ENCODE measurements at regions not wholly inside any gene's neighbourhood (a gene's known extent, or its start where the extent isn't known, plus 50 kb on each side); places are given as distances from the start of the nearest gene placed in this dataset.

DNA sequence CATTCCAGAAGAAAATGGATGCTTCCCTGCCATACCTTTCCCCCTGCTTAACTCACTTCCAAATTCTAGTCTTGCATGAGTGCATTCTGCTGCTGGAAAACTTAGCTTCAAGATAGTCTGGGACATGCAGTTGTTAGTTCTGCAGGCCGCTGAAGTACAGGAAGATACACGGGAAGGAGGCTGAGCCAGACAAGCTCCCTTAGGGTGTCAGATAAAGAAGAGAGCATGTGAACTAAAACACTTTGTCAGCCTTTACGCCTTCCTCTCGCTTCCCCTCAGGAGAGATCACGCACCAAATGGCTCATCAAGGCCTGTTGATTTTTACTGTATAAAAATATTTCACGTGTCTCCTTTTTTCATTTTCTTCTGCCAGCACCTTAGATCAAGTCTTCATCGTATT is 420.7 kb downstream of the INSC start:
- Histone ChIP-seq H4K20me1 (ENCODE audit: insufficient read depth, low read depth, low read length) (no peaks in the 10 kb centered on the region), H3K4me3 (ENCODE audit: low read length) (no peak overlapping the region), H3K27ac (ENCODE audit: low read length) (no peak overlapping the region), H2AFZ (ENCODE audit: low read length) (no peak overlapping the region), H3K27me3 (ENCODE audit: low read length) (no peaks in the 10 kb centered on the region; the same call in 1 of the 2 replicates), H3K9me3 (ENCODE audit: low read length) (no peaks in the 10 kb centered on the region), H3K9ac (ENCODE audit: low read length) (no peak overlapping the region), H3K36me3 (ENCODE audit: insufficient read depth, low read length) (no peaks in the 10 kb centered on the region), H3K9me2 (replicated peaks; ENCODE audit: insufficient read depth, low read length) (no peaks in the 10 kb centered on the region), H3K79me2 (ENCODE audit: low read length) (no peaks in the 10 kb centered on the region), H3K4me1 (ENCODE audit: low read length) (no peaks in the 10 kb centered on the region; the same call in 1 of the 2 replicates), H3K4me2 (ENCODE audit: low read depth, low read length, poor library complexity, severe bottlenecking) (no peak overlapping the region)
- DNase-seq: no peak

DNA sequence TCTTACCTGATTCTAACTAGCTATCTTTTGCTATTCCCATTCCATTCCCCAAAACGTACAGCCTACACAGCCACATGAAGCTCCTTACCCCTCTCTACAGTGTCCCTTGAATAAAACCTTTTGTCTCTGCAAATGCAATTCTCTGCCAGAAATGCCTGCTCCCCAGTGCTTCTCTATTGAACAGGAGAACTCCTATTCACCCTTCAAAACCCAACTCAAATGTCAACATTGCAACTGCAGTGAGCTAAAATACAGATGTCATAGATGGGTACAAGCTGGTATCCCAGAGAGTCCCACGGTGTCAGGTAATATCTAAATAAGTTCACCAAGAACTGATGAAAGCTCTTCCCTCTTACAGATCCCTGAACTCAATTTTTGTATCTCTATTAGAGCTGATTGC is 421.7 kb downstream of the INSC start:
- Histone ChIP-seq H4K20me1 (ENCODE audit: insufficient read depth, low read depth, low read length) (no peaks in the 10 kb centered on the region), H3K79me2 (ENCODE audit: low read length) (no peaks in the 10 kb centered on the region), H3K9ac (ENCODE audit: low read length) (no peak overlapping the region), H3K4me1 (ENCODE audit: low read length) (no peaks in the 10 kb centered on the region; the same call in 1 of the 2 replicates), H3K36me3 (ENCODE audit: insufficient read depth, low read length) (no peaks in the 10 kb centered on the region), H3K27me3 (ENCODE audit: low read length) (no peaks in the 10 kb centered on the region; the same call in 1 of the 2 replicates), H3K9me2 (replicated peaks; ENCODE audit: insufficient read depth, low read length) (no peaks in the 10 kb centered on the region), H3K9me3 (ENCODE audit: low read length) (no peaks in the 10 kb centered on the region), H3K4me2 (ENCODE audit: low read depth, low read length, poor library complexity, severe bottlenecking) (no peak overlapping the region), H3K27ac (ENCODE audit: low read length) (no peak overlapping the region), H3K4me3 (ENCODE audit: low read length) (no peak overlapping the region), H2AFZ (ENCODE audit: low read length) (no peak overlapping the region)
- no peak for DNase-seq

DNA sequence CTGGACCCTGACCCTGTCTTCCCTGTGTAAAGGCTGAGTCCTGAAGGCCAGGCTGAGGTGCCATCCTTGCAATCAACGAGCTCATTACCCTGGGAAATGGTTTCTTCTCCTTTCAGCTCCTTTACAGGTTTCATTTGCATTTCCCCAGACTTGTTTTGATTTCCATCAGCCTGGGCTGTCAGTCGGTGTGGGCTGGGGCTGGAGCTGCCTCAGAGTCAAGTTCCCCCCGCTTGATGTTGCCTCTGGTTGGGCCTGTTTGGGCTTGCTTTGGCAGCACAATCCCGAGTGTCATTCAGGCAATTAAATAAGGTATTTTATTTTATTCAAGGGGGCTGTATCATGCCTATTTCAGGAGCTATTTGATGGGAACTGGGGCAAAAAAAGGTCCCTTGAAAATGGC is 424.9 kb downstream of the INSC start:
- Histone ChIP-seq H4K20me1 (ENCODE audit: insufficient read depth, low read depth, low read length) (no peaks in the 10 kb centered on the region), H3K4me1 (ENCODE audit: low read length) (no peaks in the 10 kb centered on the region; the same call in 1 of the 2 replicates), H2AFZ (ENCODE audit: low read length) (no peak overlapping the region), H3K79me2 (ENCODE audit: low read length) (no peaks in the 10 kb centered on the region), H3K9ac (ENCODE audit: low read length) (no peak overlapping the region), H3K27me3 (ENCODE audit: low read length) (no peaks in the 10 kb centered on the region), H3K4me2 (ENCODE audit: low read depth, low read length, poor library complexity, severe bottlenecking) (no peak overlapping the region), H3K27ac (ENCODE audit: low read length) (no peak overlapping the region), H3K9me3 (ENCODE audit: low read length) (no peaks in the 10 kb centered on the region), H3K4me3 (ENCODE audit: low read length) (no peak overlapping the region), H3K36me3 (ENCODE audit: insufficient read depth, low read length) (no peaks in the 10 kb centered on the region), H3K9me2 (replicated peaks; ENCODE audit: insufficient read depth, low read length) (no peaks in the 10 kb centered on the region)
- no peak for DNase-seq

DNA sequence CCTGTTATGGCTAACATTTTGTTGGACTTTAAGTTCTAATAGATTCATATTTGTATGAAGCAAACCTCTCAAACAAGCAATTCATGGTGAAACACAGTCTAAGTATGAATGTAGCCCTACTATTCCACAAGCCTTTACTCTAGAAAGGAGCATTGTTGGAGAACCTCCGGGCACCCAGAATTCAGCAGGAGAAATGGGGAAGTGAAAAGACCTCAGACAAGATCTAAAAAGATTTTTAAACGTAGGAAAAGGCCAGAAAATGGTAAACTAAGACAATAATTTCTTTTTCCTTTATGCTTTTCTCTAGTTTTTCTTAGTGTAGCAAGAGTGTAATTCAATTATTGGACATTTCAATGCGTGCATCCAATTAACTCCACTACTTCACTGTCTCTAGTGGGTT is 426.4 kb downstream of the INSC start:
- Histone ChIP-seq H3K9me2 (replicated peaks; ENCODE audit: insufficient read depth, low read length) (no peaks in the 10 kb centered on the region), H3K36me3 (ENCODE audit: insufficient read depth, low read length) (no peaks in the 10 kb centered on the region), H3K9me3 (ENCODE audit: low read length) (no peaks in the 10 kb centered on the region), H3K27me3 (ENCODE audit: low read length) (no peaks in the 10 kb centered on the region), H3K9ac (ENCODE audit: low read length) (no peak overlapping the region), H2AFZ (ENCODE audit: low read length) (no peak overlapping the region), H3K4me2 (ENCODE audit: low read depth, low read length, poor library complexity, severe bottlenecking) (no peak overlapping the region), H3K4me3 (ENCODE audit: low read length) (no peak overlapping the region), H4K20me1 (ENCODE audit: insufficient read depth, low read depth, low read length) (no peaks in the 10 kb centered on the region), H3K79me2 (ENCODE audit: low read length) (no peaks in the 10 kb centered on the region), H3K4me1 (ENCODE audit: low read length) (no peaks in the 10 kb centered on the region; the same call in 1 of the 2 replicates), H3K27ac (ENCODE audit: low read length) (no peak overlapping the region)
- no peak for DNase-seq

DNA sequence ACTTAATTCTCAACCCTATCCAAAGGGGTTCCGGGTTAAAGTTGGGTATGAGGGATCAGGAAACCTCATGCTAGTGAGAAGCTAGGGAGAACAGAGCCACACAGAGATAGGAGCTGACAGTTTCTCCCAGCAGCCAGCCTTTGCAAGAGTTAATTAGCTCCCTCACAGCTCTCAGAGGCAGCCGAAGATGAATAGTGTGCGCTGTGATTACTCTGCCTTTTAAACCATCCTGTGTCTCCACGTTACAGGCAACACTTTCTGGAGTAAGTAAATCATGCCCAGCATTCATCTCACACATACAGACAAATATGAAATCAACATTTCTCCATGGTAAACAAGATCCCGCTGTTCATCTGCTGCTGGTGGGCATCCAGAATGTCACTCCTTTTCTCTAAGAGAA is 429.6 kb downstream of the INSC start:
- no peak overlapping the region for H3K4me2 ChIP-seq (ENCODE audit: low read depth, low read length, poor library complexity, severe bottlenecking)
- H3K27me3 ChIP-seq (ENCODE audit: low read length): no peaks in the 10 kb centered on the region
- no peaks in the 10 kb centered on the region for H4K20me1 ChIP-seq (ENCODE audit: insufficient read depth, low read depth, low read length)
- no peaks in the 10 kb centered on the region for H3K9me3 ChIP-seq (ENCODE audit: low read length)
- H3K9me2 ChIP-seq (replicated peaks; ENCODE audit: insufficient read depth, low read length): no peaks in the 10 kb centered on the region
- no peak for DNase-seq
- H3K4me1 ChIP-seq (ENCODE audit: low read length): no peaks in the 10 kb centered on the region; the same call in 1 of the 2 replicates
- no peak overlapping the region for H2AFZ ChIP-seq (ENCODE audit: low read length)
- no peaks in the 10 kb centered on the region for H3K36me3 ChIP-seq (ENCODE audit: insufficient read depth, low read length)
- H3K27ac ChIP-seq (ENCODE audit: low read length): no peak overlapping the region
- H3K4me3 ChIP-seq (ENCODE audit: low read length): no peak overlapping the region
- H3K9ac ChIP-seq (ENCODE audit: low read length): no peak overlapping the region
- H3K79me2 ChIP-seq (ENCODE audit: low read length): no peaks in the 10 kb centered on the region

DNA sequence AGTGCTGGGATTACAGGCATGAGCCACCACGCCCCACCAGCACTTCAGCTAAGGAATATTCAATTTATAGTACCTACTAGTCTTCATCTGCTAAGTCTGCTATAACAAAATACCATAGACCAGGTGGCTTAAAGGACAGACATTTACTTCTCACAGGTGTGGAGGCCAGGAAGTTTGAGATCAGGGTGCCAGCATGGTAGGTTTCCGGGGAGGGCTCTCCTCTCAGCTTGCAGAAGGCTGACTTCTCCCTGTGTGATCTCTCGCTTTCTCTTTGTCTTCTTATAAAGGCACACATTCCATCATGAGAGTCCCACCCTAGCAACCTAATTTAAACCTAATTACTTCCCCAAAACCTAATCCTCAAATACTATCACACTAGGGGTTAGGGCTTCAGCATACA is 433.0 kb downstream of the INSC start:
- Histone ChIP-seq H3K4me2 (ENCODE audit: low read depth, low read length, poor library complexity, severe bottlenecking) (no peak overlapping the region), H3K4me3 (ENCODE audit: low read length) (no peak overlapping the region), H3K27ac (ENCODE audit: low read length) (no peak overlapping the region), H3K36me3 (ENCODE audit: insufficient read depth, low read length) (no peaks in the 10 kb centered on the region), H3K79me2 (ENCODE audit: low read length) (no peaks in the 10 kb centered on the region), H3K9ac (ENCODE audit: low read length) (no peak overlapping the region), H3K9me2 (replicated peaks; ENCODE audit: insufficient read depth, low read length) (no peaks in the 10 kb centered on the region), H3K27me3 (ENCODE audit: low read length) (no peaks in the 10 kb centered on the region), H4K20me1 (ENCODE audit: insufficient read depth, low read depth, low read length) (no peaks in the 10 kb centered on the region), H3K4me1 (ENCODE audit: low read length) (no peaks in the 10 kb centered on the region), H2AFZ (ENCODE audit: low read length) (no peak overlapping the region), H3K9me3 (ENCODE audit: low read length) (no peaks in the 10 kb centered on the region)
- no peak for DNase-seq

DNA sequence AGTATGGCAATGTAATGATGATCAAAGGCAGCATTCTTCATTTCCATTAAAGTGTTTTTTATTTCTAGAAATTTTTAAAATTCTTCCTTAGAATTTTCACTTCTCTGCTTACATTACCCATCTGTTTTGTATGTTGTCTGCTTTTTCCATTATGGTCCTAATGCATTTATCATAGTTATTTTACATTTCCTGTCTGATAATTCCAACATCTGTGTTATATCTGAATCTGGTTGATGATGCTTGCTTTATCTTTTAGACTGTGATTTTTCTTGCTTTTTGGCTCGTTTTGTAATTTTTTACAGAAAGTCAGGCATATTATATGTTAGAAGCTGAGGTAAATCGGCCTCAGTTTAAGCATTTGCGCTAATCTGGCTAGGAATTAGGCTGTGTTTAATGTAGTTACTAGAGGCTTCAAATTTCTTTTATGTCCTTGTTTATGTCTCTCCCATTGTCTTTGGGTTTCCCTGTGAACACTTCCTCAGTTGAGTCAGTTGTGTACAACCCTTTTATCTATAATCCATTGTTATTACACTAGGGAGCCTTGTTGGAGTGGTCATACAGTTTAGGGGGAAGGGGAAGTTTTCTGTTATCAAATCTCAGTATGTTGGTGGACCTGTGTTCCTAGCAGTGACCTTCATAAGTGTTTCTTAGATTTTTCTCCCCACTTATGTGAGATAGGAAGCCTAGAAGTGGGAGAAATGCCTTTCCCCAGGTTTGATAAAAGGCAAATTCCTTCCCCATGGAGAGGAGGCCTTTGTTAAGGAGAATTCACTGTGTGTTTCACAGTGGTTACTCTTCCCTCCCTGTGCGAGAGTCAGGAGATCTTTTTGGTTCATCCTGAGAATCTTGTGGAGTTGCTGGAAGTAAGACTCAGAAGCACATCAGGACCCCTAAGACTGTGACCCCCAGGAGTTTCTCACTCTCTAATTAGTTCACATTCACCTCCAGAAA is 437.5 kb downstream of the INSC start:
- no peaks in the 10 kb centered on the region for H3K4me1 ChIP-seq (ENCODE audit: low read length)
- H3K79me2 ChIP-seq (ENCODE audit: low read length): no peaks in the 10 kb centered on the region
- H3K9ac ChIP-seq (ENCODE audit: low read length): no peak overlapping the region
- no peaks in the 10 kb centered on the region for H3K9me3 ChIP-seq (ENCODE audit: low read length)
- H3K27me3 ChIP-seq (ENCODE audit: low read length): no peaks in the 10 kb centered on the region
- no peaks in the 10 kb centered on the region for H4K20me1 ChIP-seq (ENCODE audit: insufficient read depth, low read depth, low read length)
- DNase-seq: no peak
- no peaks in the 10 kb centered on the region for H3K9me2 ChIP-seq (replicated peaks; ENCODE audit: insufficient read depth, low read length)
- H3K27ac ChIP-seq (ENCODE audit: low read length): no peak overlapping the region
- no peaks in the 10 kb centered on the region for H3K36me3 ChIP-seq (ENCODE audit: insufficient read depth, low read length)
- no peak overlapping the region for H3K4me2 ChIP-seq (ENCODE audit: low read depth, low read length, poor library complexity, severe bottlenecking)
- H2AFZ ChIP-seq (ENCODE audit: low read length): no peak overlapping the region
- H3K4me3 ChIP-seq (ENCODE audit: low read length): no peak overlapping the region

DNA sequence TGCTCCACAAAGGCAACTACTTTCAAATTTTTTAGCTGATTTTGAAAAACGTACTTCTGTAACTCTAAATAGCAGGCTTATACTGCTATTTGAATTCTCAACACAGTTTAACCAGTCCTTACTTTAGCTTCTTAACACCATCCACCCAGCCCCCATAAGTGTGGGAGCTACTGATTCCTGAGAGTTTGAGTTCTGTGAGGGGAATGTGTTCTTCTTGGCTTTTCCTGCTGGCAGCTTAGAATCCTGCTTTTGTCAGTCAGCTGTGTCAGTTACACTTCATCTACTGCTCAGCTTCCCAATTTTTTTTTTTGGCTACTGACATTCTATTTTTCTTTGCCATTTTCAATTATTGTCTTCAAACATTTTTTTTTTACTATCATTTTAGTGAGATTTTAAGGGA is 440.4 kb downstream of the INSC start:
- Histone ChIP-seq H3K27ac (ENCODE audit: low read length) (no peak overlapping the region), H3K4me3 (ENCODE audit: low read length) (no peak overlapping the region), H3K9ac (ENCODE audit: low read length) (no peak overlapping the region), H3K27me3 (ENCODE audit: low read length) (no peaks in the 10 kb centered on the region), H3K4me1 (ENCODE audit: low read length) (peaks cover 4% of the 10 kb centered on the region; the same call in 1 of the 2 replicates), H3K36me3 (ENCODE audit: insufficient read depth, low read length) (no peaks in the 10 kb centered on the region), H3K9me2 (replicated peaks; ENCODE audit: insufficient read depth, low read length) (no peaks in the 10 kb centered on the region), H4K20me1 (ENCODE audit: insufficient read depth, low read depth, low read length) (no peaks in the 10 kb centered on the region), H3K4me2 (ENCODE audit: low read depth, low read length, poor library complexity, severe bottlenecking) (no peak overlapping the region), H2AFZ (ENCODE audit: low read length) (no peak overlapping the region), H3K79me2 (ENCODE audit: low read length) (no peaks in the 10 kb centered on the region), H3K9me3 (ENCODE audit: low read length) (no peaks in the 10 kb centered on the region)
- no peak for DNase-seq
